ENCODE measurements at regions not wholly inside any gene's neighbourhood (a gene's known extent, or its start where the extent isn't known, plus 50 kb on each side); places are given as distances from the start of the nearest gene placed in this dataset.

GRCh38 chr11:80524349-80524748, 1083.5 kb upstream of the TENM4 start:
- H3K27me3 ChIP-seq (ENCODE audit: insufficient read depth, poor library complexity, severe bottlenecking) = no peaks in the 10 kb centered on the region
- H3K4me3 ChIP-seq (replicated peaks; ENCODE audit: insufficient read depth, low read length) = no peak overlapping the region
- DNase-seq (ENCODE audit: low read depth in 1 of 2, low spot score in 1 of 2) = no peak
- TF ChIP-seq REST (IDR thresholded peaks at IDR 0.05; ENCODE audit: insufficient replicate concordance, low read depth) (no peak), CTCF (IDR thresholded peaks at IDR 0.05; ENCODE audit: insufficient read depth, low read length) (no peak), GABPA (IDR thresholded peaks at IDR 0.05; ENCODE audit: low read depth) (no peak), SPI1 (IDR thresholded peaks at IDR 0.05; ENCODE audit: borderline replicate concordance, low read depth) (no peak), POLR2AphosphoS5 (IDR thresholded peaks at IDR 0.05; ENCODE audit: low read depth) (no peak)
- H3K27ac ChIP-seq (replicated peaks) = no peak overlapping the region

GRCh38 chr11:80523057-80523456, 1082.2 kb upstream of the TENM4 start:
- no peak for DNase-seq (ENCODE audit: low read depth in 1 of 2, low spot score in 1 of 2)
- Histone ChIP-seq H3K4me3 (replicated peaks; ENCODE audit: insufficient read depth, low read length) (no peak overlapping the region), H3K27me3 (ENCODE audit: insufficient read depth, poor library complexity, severe bottlenecking) (no peaks in the 10 kb centered on the region), H3K27ac (replicated peaks) (no peak overlapping the region)
- no peak for TF ChIP-seq REST (IDR thresholded peaks at IDR 0.05; ENCODE audit: insufficient replicate concordance, low read depth)
- TF ChIP-seq POLR2AphosphoS5 (IDR thresholded peaks at IDR 0.05; ENCODE audit: low read depth) = no peak
- no peak for TF ChIP-seq SPI1 (IDR thresholded peaks at IDR 0.05; ENCODE audit: borderline replicate concordance, low read depth)
- TF ChIP-seq CTCF (IDR thresholded peaks at IDR 0.05; ENCODE audit: insufficient read depth, low read length) = no peak
- no peak for TF ChIP-seq GABPA (IDR thresholded peaks at IDR 0.05; ENCODE audit: low read depth)

GRCh38 chr11:80521592-80521991, 1080.8 kb upstream of the TENM4 start:
- H3K27me3 ChIP-seq (ENCODE audit: insufficient read depth, poor library complexity, severe bottlenecking) = no peaks in the 10 kb centered on the region
- no peak for DNase-seq (ENCODE audit: low read depth in 1 of 2, low spot score in 1 of 2)
- no peak overlapping the region for H3K4me3 ChIP-seq (replicated peaks; ENCODE audit: insufficient read depth, low read length)
- TF ChIP-seq GABPA (IDR thresholded peaks at IDR 0.05; ENCODE audit: low read depth) (no peak), POLR2AphosphoS5 (IDR thresholded peaks at IDR 0.05; ENCODE audit: low read depth) (no peak), SPI1 (IDR thresholded peaks at IDR 0.05; ENCODE audit: borderline replicate concordance, low read depth) (no peak), CTCF (IDR thresholded peaks at IDR 0.05; ENCODE audit: insufficient read depth, low read length) (no peak), REST (IDR thresholded peaks at IDR 0.05; ENCODE audit: insufficient replicate concordance, low read depth) (no peak)
- no peak overlapping the region for H3K27ac ChIP-seq (replicated peaks)

Data from HL-60 (cell line).